ENCODE measurements at regions not wholly inside any gene's neighbourhood (a gene's known extent, or its start where the extent isn't known, plus 50 kb on each side); places are given as distances from the start of the nearest gene placed in this dataset.

DNA sequence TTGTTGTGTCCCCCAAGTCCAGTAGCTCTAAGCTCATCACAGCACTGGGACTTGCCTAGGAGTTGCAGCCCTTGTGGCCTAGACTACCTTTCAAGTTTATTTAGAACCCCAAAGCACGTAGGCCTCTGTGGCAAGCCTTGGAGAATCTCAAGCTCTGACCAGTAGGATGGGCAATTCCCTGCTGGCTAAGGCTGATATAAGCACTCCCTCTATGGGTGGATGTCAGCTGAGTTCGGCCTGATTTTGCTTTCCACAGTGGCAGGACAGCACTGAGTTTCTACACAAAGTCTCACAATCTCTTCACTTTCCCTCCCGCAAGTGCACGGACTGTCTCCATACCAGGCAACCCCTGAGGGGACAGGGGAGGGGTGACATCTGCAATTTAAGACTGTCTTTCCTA lies 886.4 kb upstream of the LRRN3 start:
- H3K4me3 ChIP-seq (ENCODE audit: low read depth, low read length) = no peak overlapping the region
- no peak for DNase-seq (ENCODE audit: low read depth)
- TF ChIP-seq, protein P1, sequence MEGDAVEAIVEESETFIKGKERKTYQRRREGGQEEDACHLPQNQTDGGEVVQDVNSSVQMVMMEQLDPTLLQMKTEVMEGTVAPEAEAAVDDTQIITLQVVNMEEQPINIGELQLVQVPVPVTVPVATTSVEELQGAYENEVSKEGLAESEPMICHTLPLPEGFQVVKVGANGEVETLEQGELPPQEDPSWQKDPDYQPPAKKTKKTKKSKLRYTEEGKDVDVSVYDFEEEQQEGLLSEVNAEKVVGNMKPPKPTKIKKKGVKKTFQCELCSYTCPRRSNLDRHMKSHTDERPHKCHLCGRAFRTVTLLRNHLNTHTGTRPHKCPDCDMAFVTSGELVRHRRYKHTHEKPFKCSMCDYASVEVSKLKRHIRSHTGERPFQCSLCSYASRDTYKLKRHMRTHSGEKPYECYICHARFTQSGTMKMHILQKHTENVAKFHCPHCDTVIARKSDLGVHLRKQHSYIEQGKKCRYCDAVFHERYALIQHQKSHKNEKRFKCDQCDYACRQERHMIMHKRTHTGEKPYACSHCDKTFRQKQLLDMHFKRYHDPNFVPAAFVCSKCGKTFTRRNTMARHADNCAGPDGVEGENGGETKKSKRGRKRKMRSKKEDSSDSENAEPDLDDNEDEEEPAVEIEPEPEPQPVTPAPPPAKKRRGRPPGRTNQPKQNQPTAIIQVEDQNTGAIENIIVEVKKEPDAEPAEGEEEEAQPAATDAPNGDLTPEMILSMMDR (IDR thresholded peaks at IDR 0.05; ENCODE audit: insufficient read depth, low read depth, low read length) = no peak

- TF ChIP-seq, protein P1 (IDR thresholded peaks at IDR 0.05; ENCODE audit: insufficient read depth, low read depth, low read length) = no peak
- no peak for DNase-seq (ENCODE audit: low read depth)
- no peak overlapping the region for H3K4me3 ChIP-seq (ENCODE audit: low read depth, low read length)
Observed at GRCh38 chr7:110205899-110206298, 885.0 kb upstream of the LRRN3 start.

DNA sequence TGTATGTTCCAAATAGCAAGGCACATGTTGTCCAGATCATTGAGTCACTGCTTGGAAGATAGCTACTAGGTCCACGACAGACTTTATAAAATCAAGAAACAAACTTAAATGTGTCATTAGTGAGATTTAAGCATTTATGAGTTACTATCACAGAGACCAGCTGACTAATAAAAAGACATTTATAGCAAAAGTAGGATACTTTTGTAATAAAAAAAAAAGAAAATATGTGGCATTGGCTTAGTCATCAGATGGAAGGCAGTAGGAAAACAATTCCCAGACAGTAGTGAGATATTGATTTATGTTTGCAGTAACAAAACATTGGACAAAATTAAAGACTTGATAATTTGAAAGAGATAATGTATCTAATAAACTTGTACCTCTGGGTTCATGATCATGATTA lies 881.0 kb upstream of the LRRN3 start:
- H3K4me3 ChIP-seq (ENCODE audit: low read depth, low read length) = no peak overlapping the region
- TF ChIP-seq, protein P1 (IDR thresholded peaks at IDR 0.05; ENCODE audit: insufficient read depth, low read depth, low read length) = no peak
- no peak for DNase-seq (ENCODE audit: low read depth)

DNA sequence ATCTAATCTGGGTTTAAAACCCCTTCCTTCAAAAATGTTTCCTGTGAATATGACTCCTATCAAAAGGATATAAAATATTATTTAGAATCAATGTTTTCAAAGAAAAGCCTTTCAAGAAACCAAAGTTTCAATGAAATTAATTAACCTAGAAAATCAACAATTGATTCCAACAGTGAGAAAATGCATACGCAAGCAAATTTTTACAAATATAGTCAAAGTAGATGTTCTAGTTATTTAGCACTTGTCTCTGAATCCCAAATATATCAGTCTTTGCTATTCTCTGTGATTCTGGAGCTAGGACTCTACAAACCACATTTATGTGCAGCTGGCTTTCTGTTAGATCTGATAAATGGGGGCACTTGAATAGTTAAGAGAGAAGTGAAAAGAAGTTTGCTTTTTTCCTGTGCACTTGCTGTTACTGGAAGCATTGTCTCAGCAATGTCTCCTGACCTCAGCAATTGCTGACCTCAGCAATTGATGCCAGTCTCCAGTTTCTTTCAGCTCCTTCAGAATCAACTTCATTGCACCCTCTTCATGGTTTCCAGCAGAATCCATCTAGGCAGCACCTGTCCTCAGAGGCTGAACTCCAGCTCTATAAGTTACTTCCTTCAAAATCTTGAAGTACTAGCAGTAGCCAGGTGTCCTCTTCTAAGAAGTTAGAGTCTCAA lies 879.9 kb upstream of the LRRN3 start:
- DNase-seq (ENCODE audit: low read depth) = no peak
- TF ChIP-seq, protein P1 (IDR thresholded peaks at IDR 0.05; ENCODE audit: insufficient read depth, low read depth, low read length) = no peak

DNA sequence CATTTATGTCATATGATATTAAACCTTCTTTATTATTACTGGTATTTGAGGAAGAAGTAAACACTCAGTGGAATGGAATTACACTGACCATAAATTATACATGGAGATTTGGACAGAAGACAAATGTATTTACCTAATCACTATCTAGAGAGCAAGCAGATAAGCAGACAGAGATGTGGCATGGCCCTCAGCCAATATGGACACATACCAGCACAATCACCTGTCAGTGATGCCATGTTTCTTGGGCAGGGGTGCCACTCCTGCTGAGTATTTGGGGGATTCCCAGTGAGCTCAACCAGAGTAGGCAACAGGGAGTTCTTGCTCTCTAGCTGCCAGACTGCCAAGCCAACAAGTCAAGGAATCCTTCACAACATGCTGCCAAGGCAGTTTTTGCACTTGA lies 866.3 kb upstream of the LRRN3 start:
- H3K4me3 ChIP-seq (ENCODE audit: low read depth, low read length) = no peak overlapping the region
- TF ChIP-seq, protein P1 (IDR thresholded peaks at IDR 0.05; ENCODE audit: insufficient read depth, low read depth, low read length) = no peak
- no peak for DNase-seq (ENCODE audit: low read depth)

More for the DNA sequence above, 879.9 kb upstream of the LRRN3 start:
- H3K4me3 ChIP-seq (ENCODE audit: low read depth, low read length) = no peak overlapping the region

DNA sequence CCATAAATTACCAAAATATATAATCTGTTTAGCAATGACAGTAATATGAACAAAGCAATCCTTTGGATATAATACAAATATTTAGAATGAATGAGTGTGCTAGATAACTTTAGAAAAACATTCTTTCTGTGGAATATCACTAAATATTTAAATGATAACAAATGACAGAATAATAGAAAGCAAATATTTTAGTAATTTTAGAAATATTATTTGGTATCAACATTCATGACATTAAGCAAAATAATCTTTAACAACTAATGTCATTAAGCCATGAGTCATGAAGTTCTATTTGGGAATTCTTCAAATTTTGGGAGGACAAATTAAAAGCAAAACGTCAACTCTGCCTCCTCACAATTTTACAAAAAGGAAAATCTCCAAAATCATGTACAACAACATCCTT lies 844.8 kb upstream of the LRRN3 start:
- H3K4me3 ChIP-seq (ENCODE audit: low read depth, low read length) = no peak overlapping the region
- TF ChIP-seq, protein P1 (IDR thresholded peaks at IDR 0.05; ENCODE audit: insufficient read depth, low read depth, low read length) = no peak
- no peak for DNase-seq (ENCODE audit: low read depth)

DNA sequence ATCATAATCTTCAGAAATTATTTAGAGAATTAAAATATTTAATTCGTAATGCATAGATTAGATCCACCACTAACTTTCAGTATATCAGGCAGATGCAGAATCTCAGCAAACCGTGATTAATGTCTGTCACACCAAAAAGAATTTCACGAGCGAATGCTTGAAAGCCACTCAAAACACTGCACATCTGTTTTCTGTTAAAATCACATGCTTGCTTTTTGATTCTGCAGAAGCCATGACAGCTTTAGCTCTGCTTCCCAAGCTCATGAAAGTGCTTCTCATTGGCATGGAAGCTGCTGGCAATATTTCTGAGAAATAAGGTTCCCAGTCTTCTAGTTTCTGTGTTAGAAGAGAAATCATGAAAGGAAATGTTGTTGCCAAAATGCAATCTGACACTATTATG lies 837.8 kb upstream of the LRRN3 start:
- TF ChIP-seq, protein P1 (IDR thresholded peaks at IDR 0.05; ENCODE audit: insufficient read depth, low read depth, low read length) = no peak
- H3K4me3 ChIP-seq (ENCODE audit: low read depth, low read length) = no peak overlapping the region
- DNase-seq (ENCODE audit: low read depth) = no peak
